CD14-positive monocyte (primary cell): ENCODE measurements at regions not wholly inside any gene's neighbourhood (a gene's known extent, or its start where the extent isn't known, plus 50 kb on each side); places are given as distances from the start of the nearest gene placed in this dataset.

Source experiments
- DNase-seq, 3 donors: peaks; one replicate each; pipeline ENCODE4 v3.0.0-alpha.2; 2011 to 2022
- H2AFZ ChIP-seq: 2 replicates; pipeline ENCODE4 v1.6.0; 2012; ENCODE audit warnings: mild to moderate bottlenecking, low read depth, low read length, inconsistent platforms; ENCODE audit not compliant: insufficient read depth, poor library complexity, severe bottlenecking
- H3K27ac ChIP-seq, 2 donors: 1 replicate in 1 of 2; 2 replicates in 1 of 2; pipeline ENCODE4 v1.5.1; 2012 to 2013; ENCODE audit warnings: low read length in 2 of 2, control low read depth in 1 of 2, inconsistent platforms in 1 of 2, low read depth in 1 of 2, mild to moderate bottlenecking in 1 of 2
- H3K27me3 ChIP-seq, 2 donors: one replicate each; pipeline versions ENCODE4 v1.6.0 to v1.6.1; 2011 to 2013; ENCODE audit warnings: low read length in 2 of 2; ENCODE audit not compliant: control insufficient read depth in 2 of 2, insufficient read depth in 2 of 2
- H3K36me3 ChIP-seq, 2 donors: replicated peaks in 1 of 2; 1 replicate in 1 of 2; 2 replicates in 1 of 2; pipeline versions ENCODE4 v1.5.1 to v1.6.1; 2012 to 2013; ENCODE audit warnings: low read length in 2 of 2, control low read depth in 1 of 2, inconsistent platforms in 1 of 2, mild to moderate bottlenecking in 1 of 2; ENCODE audit not compliant: insufficient read depth in 2 of 2, control insufficient read depth in 1 of 2
- H3K4me1 ChIP-seq, 2 donors: 1 replicate in 1 of 2; 2 replicates in 1 of 2; pipeline versions ENCODE4 v1.5.1 to v1.6.1; 2012 to 2013; ENCODE audit warnings: low read length in 2 of 2, control low read depth in 1 of 2, inconsistent platforms in 1 of 2, mild to moderate bottlenecking in 1 of 2, moderate library complexity in 1 of 2; ENCODE audit not compliant: insufficient read depth in 2 of 2, control insufficient read depth in 1 of 2
- H3K4me2 ChIP-seq: replicated peaks from 2 replicates; pipeline ENCODE3; 2012; ENCODE audit warnings: low read length, moderate library complexity, mild to moderate bottlenecking; ENCODE audit not compliant: poor library complexity, severe bottlenecking; ENCODE audit errors: extremely low read depth
- H3K4me3 ChIP-seq, 3 experiments: fragments of 200-600 bp in 1 of 3; sonication (generic) in 1 of 3; replicated peaks in 1 of 3; 1 replicate in 2 of 3; 2 replicates in 1 of 3; pipeline ENCODE4 v1.5.1; 2011 to 2013; ENCODE audit warnings: low read length in 3 of 3, mild to moderate bottlenecking in 3 of 3, control low read depth in 2 of 3, low read depth in 2 of 3, inconsistent platforms in 1 of 3, moderate library complexity in 1 of 3
- H3K79me2 ChIP-seq: 2 replicates; pipeline ENCODE4 v1.6.0; 2012; ENCODE audit warnings: mild to moderate bottlenecking, control low read depth, inconsistent platforms, low read length, moderate library complexity; ENCODE audit not compliant: insufficient read depth
- H3K9ac ChIP-seq: 2 replicates; pipeline ENCODE4 v1.6.0; 2017; ENCODE audit warnings: low read length, mild to moderate bottlenecking; ENCODE audit not compliant: insufficient read depth, poor library complexity, severe bottlenecking
- H3K9me3 ChIP-seq, 2 donors: replicated peaks in 1 of 2; 1 replicate in 1 of 2; 2 replicates in 1 of 2; pipeline versions ENCODE4 v1.5.1 to v1.6.1; 2012 to 2013; ENCODE audit warnings: low read length in 2 of 2, control low read depth in 1 of 2; ENCODE audit not compliant: control insufficient read depth in 1 of 2, insufficient read depth in 1 of 2
- H4K20me1 ChIP-seq: 2 replicates; pipeline ENCODE4 v1.6.0; 2012; ENCODE audit warnings: mild to moderate bottlenecking, low read length, control low read depth, moderate library complexity; ENCODE audit not compliant: insufficient read depth
- H3K27ac Mint-ChIP-seq, 7 donors: one replicate each; pipeline ENCODE4 v1.8.0; 2020; ENCODE audit warnings: mild to moderate bottlenecking in 7 of 7, mixed read lengths in 7 of 7, moderate library complexity in 6 of 7, inconsistent platforms in 2 of 7
- H3K27me3 Mint-ChIP-seq, 3 donors: one replicate each; pipeline ENCODE4 v1.8.0; 2021 to 2022; ENCODE audit warnings: low read depth in 3 of 3, mild to moderate bottlenecking in 3 of 3, mixed read lengths in 3 of 3, moderate library complexity in 3 of 3, inconsistent platforms in 1 of 3
- H3K36me3 Mint-ChIP-seq, 2 donors: one replicate each; pipeline ENCODE4 v1.8.0; 2020; ENCODE audit warnings: mixed read lengths in 2 of 2, inconsistent platforms in 1 of 2, mild to moderate bottlenecking in 1 of 2
- H3K4me1 Mint-ChIP-seq: one replicate; pipeline ENCODE4 v1.8.0; 2020; ENCODE audit warnings: mild to moderate bottlenecking, mixed read lengths
- H3K4me3 Mint-ChIP-seq, 2 donors: one replicate each; pipeline ENCODE4 v1.8.0; 2020; ENCODE audit warnings: mild to moderate bottlenecking in 2 of 2, mixed read lengths in 2 of 2, moderate library complexity in 1 of 2
- H3K9me3 Mint-ChIP-seq, 7 donors: one replicate each; pipeline ENCODE4 v1.8.0; 2020 to 2022; ENCODE audit warnings: mixed read lengths in 7 of 7, mild to moderate bottlenecking in 6 of 7, moderate library complexity in 6 of 7, inconsistent platforms in 2 of 7
- CTCF ChIP-seq: fragments of 200-600 bp; IDR thresholded peaks from one replicate; pipeline ENCODE4 v1.8.0; 2022; ENCODE audit warnings: antibody characterized with exemption, mild to moderate bottlenecking
- WGBS: methylation state at CpG from one replicate; pipeline ENCODE4 v1.1.5; 2013; ENCODE audit warnings: missing lambda C conversion rate; ENCODE audit not compliant: insufficient coverage; 5-methylcytosine and 5-hydroxymethylcytosine counted together
- intact Hi-C, 2 donors: fragments of 100-400 bp; cut with micrococcal nuclease; formaldehyde crosslinking; loops; one replicate each; pipeline versions ENCODE4 v1.15.0 to v1.15.1; 2023

GRCh38 chr5:120778491-120779484 is 314.7 kb downstream of the PRR16 start:
- no peak overlapping the region for H3K9ac ChIP-seq
- no peaks in the 10 kb centered on the region for H4K20me1 ChIP-seq
- no peaks in the 10 kb centered on the region for H3K36me3 Mint-ChIP-seq
- WGBS: 75% methylated on average over 2 of the region's 7 CpGs
- no peak overlapping the region for H3K4me3 Mint-ChIP-seq
- H2AFZ ChIP-seq: no peak overlapping the region
- no peak overlapping the region for H3K4me3 ChIP-seq
- H3K27me3 Mint-ChIP-seq: peaks cover 0 to 1% (median 0%) of the 10 kb centered on the region in 3 donors
- H3K36me3 ChIP-seq: no peaks in the 10 kb centered on the region
- H3K27me3 ChIP-seq: no peaks in the 10 kb centered on the region
- H3K9me3 ChIP-seq: peaks cover 0 to 3% of the 10 kb centered on the region in 2 donors
- H3K4me2 ChIP-seq: no peak overlapping the region
- no peak for TF ChIP-seq CTCF
- no peak for DNase-seq
- no peaks in the 10 kb centered on the region for H3K4me1 ChIP-seq
- H3K4me1 Mint-ChIP-seq: no peaks in the 10 kb centered on the region
- intact Hi-C loops: no loop called here
- H3K27ac Mint-ChIP-seq: no peak overlapping the region
- no peaks in the 10 kb centered on the region for H3K79me2 ChIP-seq
- peaks cover 0 to 2% (median 0%) of the 10 kb centered on the region in 7 donors for H3K9me3 Mint-ChIP-seq
- no peak overlapping the region for H3K27ac ChIP-seq

- H3K4me2 ChIP-seq: no peak overlapping the region
- H3K9ac ChIP-seq: no peak overlapping the region
- H3K4me1 ChIP-seq: no peaks in the 10 kb centered on the region
- TF ChIP-seq CTCF: no peak
- H3K4me1 Mint-ChIP-seq: no peaks in the 10 kb centered on the region
- H3K4me3 Mint-ChIP-seq: no peak overlapping the region
- H3K9me3 ChIP-seq: peaks cover 0 to 3% of the 10 kb centered on the region in 2 donors
- no peak overlapping the region for H2AFZ ChIP-seq
- H3K36me3 ChIP-seq: no peaks in the 10 kb centered on the region
- peaks cover 0 to 2% (median 0%) of the 10 kb centered on the region in 7 donors for H3K9me3 Mint-ChIP-seq
- no peak overlapping the region for H3K27ac ChIP-seq
- no peaks in the 10 kb centered on the region for H3K36me3 Mint-ChIP-seq
- no peaks in the 10 kb centered on the region for H3K79me2 ChIP-seq
- no peaks in the 10 kb centered on the region for H3K27me3 ChIP-seq
- H3K4me3 ChIP-seq: no peak overlapping the region
- intact Hi-C loops: no loop called here
- H3K27ac Mint-ChIP-seq: no peak overlapping the region
- WGBS: 83% methylated on average over 2 of the region's 2 CpGs
- no peak for DNase-seq
- peaks cover 0 to 1% (median 0%) of the 10 kb centered on the region in 3 donors for H3K27me3 Mint-ChIP-seq
- no peaks in the 10 kb centered on the region for H4K20me1 ChIP-seq
These were observed 315.6 kb downstream of the PRR16 start for GRCh38 chr5:120779674-120780073.
